Stimulated activated naive CD8-positive, alpha-beta T cell treated with anti-CD3 and anti-CD28 coated beads, Interleukin-15, amount 100 ng/mL, for 72 hours (primary cell): ENCODE measurements at regions not wholly inside any gene's neighbourhood (a gene's known extent, or its start where the extent isn't known, plus 50 kb on each side); places are given as distances from the start of the nearest gene placed in this dataset.

Experiments
- ATAC-seq: fragments of 150-1000 bp; cut with Tn5 transposase; 2 replicates; pipeline ENCODE4 v1.10.0; 2021; ENCODE audit warnings: mild to moderate bottlenecking, moderate library complexity
- DNase-seq, 2 donors: peaks; one replicate each; pipeline ENCODE4 v3.0.0; 2021 to 2022
- H3K27ac Mint-ChIP-seq, 2 donors: one replicate each; pipeline ENCODE4 v1.8.0; 2022; ENCODE audit warnings: mild to moderate bottlenecking in 2 of 2, mixed read lengths in 2 of 2, moderate library complexity in 2 of 2
- H3K27me3 Mint-ChIP-seq: one replicate; pipeline ENCODE4 v1.8.0; 2022; ENCODE audit warnings: mixed read lengths
- H3K4me1 Mint-ChIP-seq: one replicate; pipeline ENCODE4 v1.8.0; 2022; ENCODE audit warnings: mild to moderate bottlenecking, mixed read lengths
- H3K4me3 Mint-ChIP-seq, 2 donors: one replicate each; pipeline ENCODE4 v1.8.0; 2022; ENCODE audit warnings: mild to moderate bottlenecking in 2 of 2, mixed read lengths in 2 of 2, moderate library complexity in 1 of 2
- H3K9me3 Mint-ChIP-seq, 2 donors: one replicate each; pipeline ENCODE4 v1.8.0; 2022; ENCODE audit warnings: mixed read lengths in 2 of 2

- H3K27ac Mint-ChIP-seq = no peak overlapping the region
- ATAC-seq (no peak), DNase-seq (no peak)
- no peaks in the 10 kb centered on the region for H3K27me3 Mint-ChIP-seq
- H3K4me3 Mint-ChIP-seq = no peak overlapping the region
- H3K9me3 Mint-ChIP-seq = no peaks in the 10 kb centered on the region
- no peaks in the 10 kb centered on the region for H3K4me1 Mint-ChIP-seq
Observed at GRCh38 chr13:85519363-85519762, 279.9 kb downstream of the SLITRK6 start.

GRCh38 chr13:85512421-85512820 is 286.8 kb downstream of the SLITRK6 start:
- Mint-ChIP-seq H3K27me3 (no peaks in the 10 kb centered on the region), H3K4me3 (no peak overlapping the region), H3K4me1 (no peaks in the 10 kb centered on the region), H3K9me3 (no peaks in the 10 kb centered on the region), H3K27ac (no peak overlapping the region)
- DNase-seq (no peak), ATAC-seq (no peak)

- Mint-ChIP-seq H3K9me3 (no peaks in the 10 kb centered on the region), H3K27ac (no peak overlapping the region), H3K4me1 (no peaks in the 10 kb centered on the region), H3K27me3 (no peaks in the 10 kb centered on the region), H3K4me3 (no peak overlapping the region)
- ATAC-seq (no peak), DNase-seq (no peak)
Observed at GRCh38 chr13:85509512-85509911, 289.7 kb downstream of the SLITRK6 start.

- Mint-ChIP-seq H3K4me3 (no peak overlapping the region), H3K27ac (no peak overlapping the region), H3K27me3 (no peaks in the 10 kb centered on the region), H3K4me1 (no peaks in the 10 kb centered on the region), H3K9me3 (no peaks in the 10 kb centered on the region)
- no peak for DNase-seq
- peak; percentile 39 for ATAC-seq
Observed at GRCh38 chr13:85508683-85509329, 290.4 kb downstream of the SLITRK6 start.

GRCh38 chr13:85503797-85504196 is 295.4 kb downstream of the SLITRK6 start:
- H3K4me1 Mint-ChIP-seq = no peaks in the 10 kb centered on the region
- DNase-seq (no peak), ATAC-seq (no peak)
- no peak overlapping the region for H3K4me3 Mint-ChIP-seq
- no peaks in the 10 kb centered on the region for H3K9me3 Mint-ChIP-seq
- no peak overlapping the region for H3K27ac Mint-ChIP-seq
- H3K27me3 Mint-ChIP-seq = no peaks in the 10 kb centered on the region

- Mint-ChIP-seq H3K4me1 (no peaks in the 10 kb centered on the region), H3K9me3 (no peaks in the 10 kb centered on the region), H3K27me3 (no peaks in the 10 kb centered on the region), H3K27ac (no peak overlapping the region), H3K4me3 (no peak overlapping the region)
- ATAC-seq (no peak), DNase-seq (no peak)
Observed at GRCh38 chr13:85501616-85502015, 297.6 kb downstream of the SLITRK6 start.

GRCh38 chr13:85500696-85501256 is 298.4 kb downstream of the SLITRK6 start:
- H3K27ac Mint-ChIP-seq = no peak overlapping the region
- ATAC-seq (no peak), DNase-seq (no peak)
- no peaks in the 10 kb centered on the region for H3K4me1 Mint-ChIP-seq
- H3K27me3 Mint-ChIP-seq = no peaks in the 10 kb centered on the region
- no peak overlapping the region for H3K4me3 Mint-ChIP-seq
- H3K9me3 Mint-ChIP-seq = no peaks in the 10 kb centered on the region

GRCh38 chr13:85498774-85499173 is 300.4 kb downstream of the SLITRK6 start:
- no peak for ATAC-seq
- Mint-ChIP-seq H3K4me3 (no peak overlapping the region), H3K9me3 (peaks cover 0 to under 1% of the 10 kb centered on the region in 2 donors)

GRCh38 chr13:85497652-85498051 is 301.6 kb downstream of the SLITRK6 start:
- ATAC-seq (no peak), DNase-seq (no peak)
- no peak overlapping the region for H3K4me3 Mint-ChIP-seq
- H3K9me3 Mint-ChIP-seq = peaks cover 0 to 4% of the 10 kb centered on the region in 2 donors
- no peaks in the 10 kb centered on the region for H3K27me3 Mint-ChIP-seq
- no peaks in the 10 kb centered on the region for H3K4me1 Mint-ChIP-seq
- H3K27ac Mint-ChIP-seq = no peak overlapping the region

More at GRCh38 chr13:85498774-85499173, 300.4 kb downstream of the SLITRK6 start:
- no peaks in the 10 kb centered on the region for H3K27me3 Mint-ChIP-seq
- no peak for DNase-seq
- no peaks in the 10 kb centered on the region for H3K4me1 Mint-ChIP-seq
- no peak overlapping the region for H3K27ac Mint-ChIP-seq

- DNase-seq = no peak
- Mint-ChIP-seq H3K27me3 (no peaks in the 10 kb centered on the region), H3K9me3 (peaks cover 0 to 4% of the 10 kb centered on the region in 2 donors), H3K4me3 (no peak overlapping the region), H3K4me1 (no peaks in the 10 kb centered on the region), H3K27ac (no peak overlapping the region)
- no peak for ATAC-seq
Observed at GRCh38 chr13:85492283-85492682, 306.9 kb downstream of the SLITRK6 start.

- H3K4me3 Mint-ChIP-seq = no peak overlapping the region
- no peaks in the 10 kb centered on the region for H3K4me1 Mint-ChIP-seq
- no peak for DNase-seq
- no peaks in the 10 kb centered on the region for H3K9me3 Mint-ChIP-seq
- H3K27me3 Mint-ChIP-seq = no peaks in the 10 kb centered on the region
- H3K27ac Mint-ChIP-seq = no peak overlapping the region
- no peak for ATAC-seq
Observed at GRCh38 chr13:85486663-85487062, 312.6 kb downstream of the SLITRK6 start.

- Mint-ChIP-seq H3K4me3 (no peak overlapping the region), H3K27me3 (no peaks in the 10 kb centered on the region), H3K4me1 (no peaks in the 10 kb centered on the region), H3K27ac (no peak overlapping the region), H3K9me3 (peaks cover 0 to 7% of the 10 kb centered on the region in 2 donors)
- DNase-seq (no peak), ATAC-seq (no peak)
Observed at GRCh38 chr13:85473144-85473543, 326.1 kb downstream of the SLITRK6 start.

- Mint-ChIP-seq H3K4me3 (no peak overlapping the region), H3K27ac (no peak overlapping the region), H3K27me3 (no peaks in the 10 kb centered on the region), H3K9me3 (peaks cover 0 to 7% of the 10 kb centered on the region in 2 donors), H3K4me1 (no peaks in the 10 kb centered on the region)
- DNase-seq (no peak), ATAC-seq (no peak)
Observed at GRCh38 chr13:85469320-85469719, 329.9 kb downstream of the SLITRK6 start.

GRCh38 chr13:85462792-85463425 is 336.3 kb downstream of the SLITRK6 start:
- ATAC-seq = no peak
- H3K27ac Mint-ChIP-seq = no peak overlapping the region
- H3K27me3 Mint-ChIP-seq = no peaks in the 10 kb centered on the region

GRCh38 chr13:85461621-85462020 is 337.6 kb downstream of the SLITRK6 start:
- no peaks in the 10 kb centered on the region for H3K27me3 Mint-ChIP-seq
- no peak overlapping the region for H3K4me3 Mint-ChIP-seq
- ATAC-seq = no peak
- DNase-seq = no peak
- H3K4me1 Mint-ChIP-seq = no peaks in the 10 kb centered on the region
- peaks cover 5 to 16% of the 10 kb centered on the region in 2 donors for H3K9me3 Mint-ChIP-seq
- no peak overlapping the region for H3K27ac Mint-ChIP-seq

More at GRCh38 chr13:85462792-85463425, 336.3 kb downstream of the SLITRK6 start:
- Mint-ChIP-seq H3K4me3 (no peak overlapping the region), H3K9me3 (peaks cover 0 to 3% of the 10 kb centered on the region in 2 donors), H3K4me1 (no peaks in the 10 kb centered on the region)
- DNase-seq = no peak

- peaks cover 0 to 3% of the 10 kb centered on the region in 2 donors for H3K9me3 Mint-ChIP-seq
- H3K27me3 Mint-ChIP-seq = no peaks in the 10 kb centered on the region
- ATAC-seq = no peak
- H3K4me3 Mint-ChIP-seq = no peak overlapping the region
- no peak overlapping the region for H3K27ac Mint-ChIP-seq
- no peaks in the 10 kb centered on the region for H3K4me1 Mint-ChIP-seq
- DNase-seq = no peak
Observed at GRCh38 chr13:85445534-85445933, 353.7 kb downstream of the SLITRK6 start.
